Stomach (tissue), 8 donors: ENCODE measurements at regions not wholly inside any gene's neighbourhood (a gene's known extent, or its start where the extent isn't known, plus 50 kb on each side); places are given as distances from the start of the nearest gene placed in this dataset.

ENCODE experiments used
- DNase-seq, 2 donors: peaks; one replicate each; pipeline versions ENCODE4 v3.0.0 to v3.0.0-alpha.2; 2013 to 2019
- H3K27ac ChIP-seq, 5 donors: fragments of 200-600 bp in 4 of 5; sonication (generic) in 4 of 5; one replicate each; pipeline ENCODE4 v1.5.1; 2013 to 2019; ENCODE audit warnings: mild to moderate bottlenecking in 1 of 5, moderate library complexity in 1 of 5
- H3K27me3 ChIP-seq, 3 donors: fragments of 200-600 bp; sonication (generic); one replicate each; pipeline ENCODE4 v1.5.1; 2017 to 2019; ENCODE audit warnings: mixed run types in 1 of 3
- H3K36me3 ChIP-seq, 4 donors: fragments of 200-600 bp; sonication (generic); 1 replicate in 3 of 4; 2 replicates in 1 of 4; pipeline ENCODE4 v1.5.1; 2016 to 2019
- H3K4me1 ChIP-seq, 4 donors: fragments of 200-600 bp; sonication (generic); one replicate each; pipeline ENCODE4 v1.5.1; 2016 to 2019
- H3K4me3 ChIP-seq, 4 donors: fragments of 200-600 bp; sonication (generic) in 3 of 4; one replicate each; pipeline ENCODE4 v1.5.1; 2016 to 2019; ENCODE audit warnings: mild to moderate bottlenecking in 1 of 4
- H3K9me3 ChIP-seq, 4 donors: fragments of 200-600 bp; sonication (generic); one replicate each; pipeline ENCODE4 v1.5.1; 2016 to 2019
- CTCF ChIP-seq, 7 experiments: fragments of 450-650 bp in 4 of 7; fragments of 200-600 bp in 3 of 7; sonication (generic) in 3 of 7; IDR thresholded peaks; one replicate each; pipeline ENCODE4 v1.5.1; 2016 to 2019; ENCODE audit warnings: antibody characterized with exemption in 7 of 7, control low read depth in 2 of 7, mild to moderate bottlenecking in 1 of 7
- EP300 ChIP-seq: sonication (generic); formaldehyde crosslinking; IDR thresholded peaks from one replicate; pipeline ENCODE4 v1.6.1; 2017; ENCODE audit warnings: antibody characterized with exemption
- POLR2A ChIP-seq, 4 donors: fragments of 450-650 bp; IDR thresholded peaks; one replicate each; pipeline ENCODE4 v1.6.1; 2016; ENCODE audit warnings: antibody characterized with exemption in 4 of 4, control low read depth in 2 of 4, mild to moderate bottlenecking in 1 of 4, moderate library complexity in 1 of 4
- POLR2AphosphoS5 ChIP-seq, 3 donors: sonication (generic); formaldehyde crosslinking; IDR thresholded peaks; one replicate each; pipeline ENCODE4 v1.6.1; 2016; ENCODE audit warnings: antibody characterized with exemption in 3 of 3
- WGBS, 5 donors: extraction: QIAGEN DNeasy Blood & Tissue Kit in 3 of 5; methylation state at CpG; one replicate each; pipeline versions ENCODE4 v1.1.5 to v1.1.7; 2013 to 2018; 5-methylcytosine and 5-hydroxymethylcytosine counted together
- intact Hi-C: fragments of 100-400 bp; cut with DNase I; formaldehyde crosslinking; loops from one replicate; pipeline ENCODE4 v1.15.1; 2023; ENCODE audit warnings: low total_unique reads
- donor health status: healthy with polysubstance abuse.
- donor health status: Bipolar disorder and iron deficiency.
- donor health status: healthy.

GRCh38 chr2:126846241-126846640 lies 52.4 kb upstream of the TEX51 start:
- no peaks in the 10 kb centered on the region for H3K4me1 ChIP-seq
- no peak for DNase-seq
- WGBS, 5 donors: 69 to 90% (median 84%) methylated on average over 4 of the region's 4 CpGs

More at GRCh38 chr2:126846241-126846640, 52.4 kb upstream of the TEX51 start:
- Histone ChIP-seq H3K9me3 (no peaks in the 10 kb centered on the region), H3K27ac (no peak overlapping the region), H3K27me3 (peaks cover 0 to 8% (median 0%) of the 10 kb centered on the region in 3 donors), H3K36me3 (no peaks in the 10 kb centered on the region), H3K4me3 (no peak overlapping the region)
- intact Hi-C loops: no loop called here
- TF ChIP-seq CTCF (IDR thresholded peaks at IDR 0.05) (no peak), POLR2AphosphoS5 (IDR thresholded peaks at IDR 0.05) (no peak), EP300 (no peak), POLR2A (IDR thresholded peaks at IDR 0.05) (no peak)
